A673 (cell line): ENCODE measurements at regions not wholly inside any gene's neighbourhood (a gene's known extent, or its start where the extent isn't known, plus 50 kb on each side); places are given as distances from the start of the nearest gene placed in this dataset.

ENCODE experiments used
- EZH2 ChIP-seq: fragments of 200-600 bp; sonication (generic); IDR thresholded peaks from 2 replicates; pipeline ENCODE4 v1.6.1; 2017; ENCODE audit warnings: borderline replicate concordance, low read depth, mild to moderate bottlenecking, mixed read lengths, antibody characterized with exemption, low read length; ENCODE audit not compliant: poor library complexity, severe bottlenecking
- TF ChIP-seq, protein P1 (sequence below): fragments of 300-800, 200-600 bp; sonication (generic); conservative IDR thresholded peaks from 2 replicates; pipeline ENCODE4 v1.5.1; 2017; ENCODE audit warnings: low read depth, mild to moderate bottlenecking, antibody characterized with exemption, low read length, moderate library complexity, mixed read lengths

- TF ChIP-seq, protein P1, sequence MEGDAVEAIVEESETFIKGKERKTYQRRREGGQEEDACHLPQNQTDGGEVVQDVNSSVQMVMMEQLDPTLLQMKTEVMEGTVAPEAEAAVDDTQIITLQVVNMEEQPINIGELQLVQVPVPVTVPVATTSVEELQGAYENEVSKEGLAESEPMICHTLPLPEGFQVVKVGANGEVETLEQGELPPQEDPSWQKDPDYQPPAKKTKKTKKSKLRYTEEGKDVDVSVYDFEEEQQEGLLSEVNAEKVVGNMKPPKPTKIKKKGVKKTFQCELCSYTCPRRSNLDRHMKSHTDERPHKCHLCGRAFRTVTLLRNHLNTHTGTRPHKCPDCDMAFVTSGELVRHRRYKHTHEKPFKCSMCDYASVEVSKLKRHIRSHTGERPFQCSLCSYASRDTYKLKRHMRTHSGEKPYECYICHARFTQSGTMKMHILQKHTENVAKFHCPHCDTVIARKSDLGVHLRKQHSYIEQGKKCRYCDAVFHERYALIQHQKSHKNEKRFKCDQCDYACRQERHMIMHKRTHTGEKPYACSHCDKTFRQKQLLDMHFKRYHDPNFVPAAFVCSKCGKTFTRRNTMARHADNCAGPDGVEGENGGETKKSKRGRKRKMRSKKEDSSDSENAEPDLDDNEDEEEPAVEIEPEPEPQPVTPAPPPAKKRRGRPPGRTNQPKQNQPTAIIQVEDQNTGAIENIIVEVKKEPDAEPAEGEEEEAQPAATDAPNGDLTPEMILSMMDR = no peak
- TF ChIP-seq EZH2 = no peak
Measured at GRCh38 chr21:20641241-20641640, 357.0 kb upstream of the NCAM2 start.
